NCI-H748 (cell line): ENCODE measurements at regions not wholly inside any gene's neighbourhood (a gene's known extent, or its start where the extent isn't known, plus 50 kb on each side); places are given as distances from the start of the nearest gene placed in this dataset.
A peak's percentile ranks its signal among the peaks of the same experiment; 100 is the strongest.

Experiments used
- DNase-seq: peaks from one replicate; lab custom pipeline; 2025; ENCODE audit not compliant: unreplicated experiment; lab: John Stamatoyannopoulos, UW

- no peak for DNase-seq
Observed at GRCh38 chr1:67582625-67583461, 102.2 kb upstream of the GADD45A start.

DNA sequence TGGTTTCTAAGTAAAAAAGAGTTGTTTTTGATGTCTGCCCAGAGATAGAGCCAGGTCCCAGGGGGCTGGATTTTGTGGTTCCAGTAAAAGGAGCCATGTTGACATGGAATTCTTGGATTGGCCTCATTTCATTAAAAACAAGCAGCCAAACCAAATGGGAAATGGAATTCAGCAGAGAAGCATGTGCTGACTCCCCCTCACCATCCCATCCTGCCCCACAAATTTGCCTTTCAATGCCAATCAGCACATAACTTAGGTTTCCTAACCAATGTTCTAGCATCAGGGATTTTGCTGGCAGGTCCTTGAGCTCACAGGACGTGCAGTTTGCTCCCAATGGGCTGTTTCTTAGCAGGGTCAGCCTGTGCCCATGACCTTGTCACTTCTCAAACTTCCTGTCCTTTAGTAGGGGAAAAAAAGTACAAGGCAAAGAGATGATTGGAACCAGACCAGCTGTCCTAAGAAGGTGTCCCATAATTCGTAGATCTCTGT lies 101.5 kb upstream of the GADD45A start:
- no peak for DNase-seq

GRCh38 chr1:67584938-67585337 lies 100.1 kb upstream of the GADD45A start:
- DNase-seq = no peak

GRCh38 chr1:67586596-67586995 lies 98.4 kb upstream of the GADD45A start:
- DNase-seq = no peak

GRCh38 chr1:67588178-67588855 lies 96.7 kb upstream of the GADD45A start:
- DNase-seq = no peak

DNA sequence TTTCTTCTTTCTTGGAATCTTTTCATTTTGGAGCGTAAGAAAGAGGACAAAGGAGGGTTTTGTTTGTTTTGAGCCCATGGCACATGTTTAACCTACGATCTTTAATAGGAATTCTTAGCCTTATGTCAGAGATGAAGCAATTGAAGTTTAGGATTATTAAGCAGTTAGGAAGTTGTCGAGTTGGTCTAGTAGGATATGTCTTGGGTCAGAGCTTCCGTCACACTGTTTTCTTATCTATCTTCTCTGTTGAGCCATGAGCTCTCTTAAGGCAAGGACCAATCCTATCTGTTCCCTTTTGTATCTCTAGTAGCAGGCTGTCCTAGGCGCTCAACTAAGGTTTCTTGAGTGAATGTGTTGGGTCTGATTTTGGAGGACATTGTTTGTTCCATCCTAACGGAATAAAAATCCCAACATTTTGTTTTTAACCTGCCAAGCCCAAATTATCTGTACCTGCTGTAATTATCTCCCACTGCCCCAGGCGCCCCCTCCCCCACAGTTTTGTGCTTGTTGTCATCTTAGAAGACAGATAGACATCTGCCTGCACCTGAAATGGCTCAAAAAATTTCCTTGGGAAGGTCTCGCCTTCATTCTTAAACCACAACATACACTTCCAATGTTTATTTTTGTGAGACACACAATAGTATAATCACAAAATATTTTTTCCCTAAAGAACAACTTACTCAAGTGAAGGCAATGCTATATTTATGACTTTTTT lies 95.3 kb upstream of the GADD45A start:
- no peak for DNase-seq

DNA sequence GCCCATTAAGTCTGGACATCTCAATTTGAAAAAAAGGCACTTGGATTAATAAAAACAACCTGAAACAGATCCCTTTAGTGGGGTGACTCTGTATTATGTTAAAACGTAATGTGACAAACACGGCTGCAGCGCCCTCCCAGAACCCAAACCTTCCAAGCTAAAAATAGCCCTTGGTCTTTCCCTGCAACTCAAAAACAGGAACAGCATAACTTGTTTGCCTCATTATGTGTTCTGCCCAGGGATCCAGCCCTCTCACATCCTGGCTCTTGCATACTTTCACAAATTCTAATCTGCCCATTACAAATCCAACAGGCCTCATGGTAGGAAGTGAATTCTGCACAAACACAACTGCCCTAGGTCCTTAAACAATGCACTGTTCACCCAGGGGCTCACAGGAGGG lies 94.7 kb upstream of the GADD45A start:
- DNase-seq = no peak

GRCh38 chr1:67594764-67595163 lies 90.2 kb upstream of the GADD45A start:
- DNase-seq = no peak

- DNase-seq = no peak
Observed at GRCh38 chr1:67596674-67597073, 88.3 kb upstream of the GADD45A start.

GRCh38 chr1:67597336-67597735 lies 87.7 kb upstream of the GADD45A start:
- peak; percentile 66 for DNase-seq

- no peak for DNase-seq
Observed at GRCh38 chr1:67599085-67599484, 85.9 kb upstream of the GADD45A start.

DNA sequence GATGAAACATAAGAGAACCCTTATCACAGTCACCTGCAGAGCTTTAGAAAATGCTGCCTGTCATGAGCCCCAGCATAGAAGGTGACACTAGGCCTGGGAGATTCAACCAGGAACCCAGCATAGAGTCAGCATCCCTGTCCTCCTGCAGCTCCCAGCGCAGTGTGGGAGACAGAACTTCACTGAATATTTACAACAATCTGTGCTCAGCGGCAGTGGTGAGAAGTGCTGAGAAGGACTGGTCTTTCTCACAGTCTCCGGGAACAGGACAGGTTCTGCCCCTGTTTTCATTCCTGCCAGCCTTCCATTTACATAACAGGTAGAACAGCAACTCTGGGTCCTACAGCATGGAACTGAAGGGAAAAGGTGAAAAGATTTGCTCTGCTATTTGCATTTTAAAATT lies 83.5 kb upstream of the GADD45A start:
- DNase-seq = no peak

- no peak for DNase-seq
Observed at GRCh38 chr1:67601955-67602354, 83.0 kb upstream of the GADD45A start.

- DNase-seq = no peak
Observed at GRCh38 chr1:67604778-67605177, 80.2 kb upstream of the GADD45A start.

DNA sequence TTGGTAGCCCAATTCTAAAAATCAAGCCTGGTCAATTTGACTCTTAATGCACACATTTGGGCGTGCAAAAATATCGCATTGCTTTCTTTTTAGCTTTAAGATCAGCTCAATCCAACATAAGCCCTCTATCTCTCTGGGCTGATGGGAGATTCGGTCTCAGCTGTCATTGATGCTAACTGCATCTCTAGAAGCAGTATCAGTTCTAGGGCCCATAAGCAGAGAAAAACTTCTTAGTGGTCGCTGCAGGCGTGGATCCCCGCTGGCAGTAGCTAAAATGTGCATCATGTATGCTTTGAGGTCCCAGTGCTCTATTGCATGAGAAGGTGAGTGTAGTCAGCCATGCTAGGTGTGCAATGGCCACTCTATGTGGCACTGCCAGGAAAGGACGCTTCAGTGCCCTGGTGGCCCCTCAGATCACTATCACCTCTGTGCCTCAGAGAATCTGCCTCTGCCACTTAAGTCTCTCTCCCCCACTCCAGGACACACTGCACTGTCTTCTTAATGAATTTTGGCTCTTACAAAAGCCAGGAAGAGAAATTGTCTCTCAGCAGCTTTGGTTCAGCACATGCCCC lies 79.7 kb upstream of the GADD45A start:
- no peak for DNase-seq

DNA sequence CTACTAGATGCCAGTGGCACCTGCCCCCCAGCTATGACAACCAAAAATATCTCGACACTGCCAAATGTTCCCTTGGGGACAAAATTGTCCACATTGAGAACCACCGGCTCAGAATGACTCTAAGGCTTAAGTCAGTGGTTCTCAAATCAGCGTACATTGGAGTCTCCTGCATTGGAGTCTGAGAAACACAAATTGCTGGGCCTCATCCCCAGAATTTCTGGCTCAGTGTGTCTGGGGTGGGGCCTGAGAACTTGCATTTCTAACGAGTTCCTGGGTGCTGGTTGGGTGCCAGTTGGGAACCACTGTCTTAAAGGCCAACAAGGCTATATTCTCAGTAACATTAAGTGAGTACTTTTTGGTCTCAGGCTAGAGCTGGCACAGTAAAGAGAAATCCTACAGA lies 77.7 kb upstream of the GADD45A start:
- DNase-seq = no peak

DNA sequence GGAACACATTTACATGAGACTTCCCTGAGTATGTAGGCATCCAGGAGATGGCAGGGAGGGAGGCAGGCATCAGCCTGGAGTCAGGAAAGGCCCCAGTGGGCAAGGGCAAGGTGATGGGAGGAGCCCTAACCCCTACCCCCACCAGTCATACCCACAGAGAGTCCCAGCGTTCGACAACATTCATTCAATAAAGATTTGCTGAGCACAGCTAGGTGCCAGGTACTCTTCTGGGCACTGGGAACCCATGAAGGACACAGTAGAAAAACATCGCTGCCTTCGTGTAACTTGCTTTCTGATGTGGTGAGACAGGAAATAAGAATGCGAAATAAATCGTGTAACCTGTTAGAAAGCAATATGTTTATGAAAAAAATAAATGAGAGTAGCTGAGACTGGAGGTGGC lies 77.3 kb upstream of the GADD45A start:
- no peak for DNase-seq

DNA sequence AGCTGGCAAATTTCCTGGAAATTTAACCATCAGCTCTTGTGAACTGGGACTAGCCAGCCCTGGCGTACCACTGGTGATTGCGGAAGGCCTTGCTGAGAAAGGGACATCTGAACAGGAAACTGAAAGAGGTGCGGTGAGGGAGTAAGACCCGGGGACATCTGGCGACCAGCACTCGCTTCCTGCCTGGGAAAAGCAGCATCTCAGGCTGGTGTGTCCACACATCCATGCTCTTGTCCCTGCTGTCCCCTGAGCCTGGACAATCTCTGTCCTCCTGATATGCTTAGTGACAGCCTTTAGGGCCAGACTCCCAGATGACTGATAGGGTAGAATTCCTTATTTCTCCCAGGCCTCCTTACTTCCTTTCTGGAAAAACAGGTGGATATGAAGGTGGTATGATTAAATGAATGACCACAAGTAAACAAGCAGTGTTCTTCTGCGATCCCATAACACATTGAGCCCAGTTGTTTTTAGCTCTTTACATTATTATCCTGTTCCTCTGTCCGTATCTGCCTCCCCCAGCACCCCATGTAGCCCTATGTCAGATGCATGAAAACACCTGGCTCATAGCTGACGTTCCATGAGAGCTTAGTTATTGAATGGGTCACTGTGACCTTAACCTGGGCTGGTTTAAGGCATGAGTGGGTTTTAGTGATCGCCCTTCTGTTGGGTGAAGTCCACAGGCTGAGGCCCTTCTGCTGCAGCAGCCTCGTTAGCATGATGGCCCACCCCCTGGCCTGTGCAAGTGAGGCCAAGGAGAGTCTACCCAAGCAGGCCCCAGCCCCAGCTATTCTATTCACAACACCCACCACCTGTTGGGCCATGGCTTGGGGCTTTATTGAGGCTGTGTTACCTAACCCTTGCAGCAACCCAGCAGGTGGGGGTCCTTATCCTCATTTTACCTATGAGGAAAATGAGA lies 76.1 kb upstream of the GADD45A start:
- DNase-seq = no peak

- no peak for DNase-seq
Observed at GRCh38 chr1:67609577-67610341, 75.2 kb upstream of the GADD45A start.

DNA sequence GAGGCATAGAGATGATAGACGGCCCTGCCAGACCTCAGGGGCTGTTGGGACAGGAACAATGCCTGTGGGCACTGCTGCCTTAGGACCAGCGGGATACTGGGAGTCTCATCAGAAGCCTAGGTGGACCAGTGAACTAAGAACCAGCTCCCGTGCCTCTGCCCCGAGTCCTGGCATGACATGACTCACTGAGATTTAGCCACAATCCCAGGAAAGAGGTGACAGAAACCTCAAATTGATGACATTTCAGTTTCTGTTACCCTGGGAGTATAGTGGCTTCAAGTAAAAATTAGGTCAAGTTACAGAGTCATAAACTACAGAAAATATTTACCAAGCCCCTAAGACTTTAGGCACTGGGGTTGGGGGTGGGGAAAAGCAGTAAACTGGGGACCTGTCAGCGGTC lies 74.6 kb upstream of the GADD45A start:
- no peak for DNase-seq
